ENCODE measurements at regions not wholly inside any gene's neighbourhood (a gene's known extent, or its start where the extent isn't known, plus 50 kb on each side); places are given as distances from the start of the nearest gene placed in this dataset.

DNA sequence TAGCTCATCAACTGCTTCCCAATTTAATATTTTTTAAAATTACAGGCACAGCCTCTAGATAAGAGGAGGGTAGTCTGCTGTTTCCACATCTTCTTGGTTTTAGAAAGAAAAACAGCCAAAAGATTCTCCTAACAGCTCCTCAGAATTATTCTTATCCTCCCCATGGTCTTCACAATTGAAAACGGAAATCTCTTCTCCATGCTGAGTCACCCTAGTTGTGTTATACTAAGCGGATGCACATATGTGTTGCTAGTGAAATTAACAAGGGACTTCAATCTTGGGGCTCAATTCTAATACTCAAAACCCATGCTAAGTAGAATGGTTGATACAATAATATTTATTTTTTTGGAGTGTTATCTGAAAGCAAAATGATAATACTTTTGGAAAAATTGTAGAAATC, 71.9 kb upstream of the NPY start:
- intact Hi-C loops (cut with DNase I) = no loop called here
- H3K4me3 ChIP-seq = no peak overlapping the region
- WGBS = 91% methylated on average over 2 of the region's 2 CpGs
- no peaks in the 10 kb centered on the region for H3K4me1 ChIP-seq (replicated peaks)
- DNase-seq (ENCODE audit: low spot score) = no peak
- no peaks in the 10 kb centered on the region for H3K27me3 ChIP-seq (replicated peaks; ENCODE audit: insufficient read depth)
- H3K36me3 ChIP-seq = no peaks in the 10 kb centered on the region
- H3K9me3 ChIP-seq = no peaks in the 10 kb centered on the region
- TF ChIP-seq, protein P1, sequence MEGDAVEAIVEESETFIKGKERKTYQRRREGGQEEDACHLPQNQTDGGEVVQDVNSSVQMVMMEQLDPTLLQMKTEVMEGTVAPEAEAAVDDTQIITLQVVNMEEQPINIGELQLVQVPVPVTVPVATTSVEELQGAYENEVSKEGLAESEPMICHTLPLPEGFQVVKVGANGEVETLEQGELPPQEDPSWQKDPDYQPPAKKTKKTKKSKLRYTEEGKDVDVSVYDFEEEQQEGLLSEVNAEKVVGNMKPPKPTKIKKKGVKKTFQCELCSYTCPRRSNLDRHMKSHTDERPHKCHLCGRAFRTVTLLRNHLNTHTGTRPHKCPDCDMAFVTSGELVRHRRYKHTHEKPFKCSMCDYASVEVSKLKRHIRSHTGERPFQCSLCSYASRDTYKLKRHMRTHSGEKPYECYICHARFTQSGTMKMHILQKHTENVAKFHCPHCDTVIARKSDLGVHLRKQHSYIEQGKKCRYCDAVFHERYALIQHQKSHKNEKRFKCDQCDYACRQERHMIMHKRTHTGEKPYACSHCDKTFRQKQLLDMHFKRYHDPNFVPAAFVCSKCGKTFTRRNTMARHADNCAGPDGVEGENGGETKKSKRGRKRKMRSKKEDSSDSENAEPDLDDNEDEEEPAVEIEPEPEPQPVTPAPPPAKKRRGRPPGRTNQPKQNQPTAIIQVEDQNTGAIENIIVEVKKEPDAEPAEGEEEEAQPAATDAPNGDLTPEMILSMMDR (IDR thresholded peaks at IDR 0.05) = no peak
- TF ChIP-seq POLR2A (IDR thresholded peaks at IDR 0.05) = no peak
- TF ChIP-seq POLR2AphosphoS5 (IDR thresholded peaks at IDR 0.05) = no peak
- H3K27ac ChIP-seq = no peak overlapping the region

DNA sequence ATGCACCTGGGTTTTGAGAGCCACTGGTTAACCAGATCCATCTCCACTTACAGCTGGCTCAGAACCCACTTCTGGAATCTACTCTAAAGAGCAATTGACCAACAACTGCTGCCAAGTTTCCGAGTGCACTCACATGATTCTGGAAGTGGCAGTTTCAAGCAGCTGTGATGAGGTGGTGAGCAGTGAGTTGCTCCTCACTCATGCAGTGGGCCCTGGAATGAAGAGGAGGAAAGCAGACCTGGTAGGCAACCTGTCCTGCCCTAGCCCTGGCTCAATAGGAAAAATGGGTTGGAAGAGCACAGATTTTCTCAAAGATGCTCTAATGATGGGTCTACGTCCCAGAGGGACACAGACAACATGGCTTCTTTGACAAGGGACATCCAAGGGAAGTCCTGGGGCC, 70.7 kb upstream of the NPY start:
- Histone ChIP-seq H3K9me3 (no peaks in the 10 kb centered on the region), H3K27ac (no peak overlapping the region), H3K27me3 (replicated peaks; ENCODE audit: insufficient read depth) (no peaks in the 10 kb centered on the region), H3K36me3 (no peaks in the 10 kb centered on the region), H3K4me1 (replicated peaks) (no peaks in the 10 kb centered on the region), H3K4me3 (no peak overlapping the region)
- DNase-seq (ENCODE audit: low spot score) = no peak
- 90% methylated on average over 2 of the region's 2 CpGs for WGBS
- TF ChIP-seq POLR2A (IDR thresholded peaks at IDR 0.05) = no peak
- TF ChIP-seq POLR2AphosphoS5 (IDR thresholded peaks at IDR 0.05) = no peak
- intact Hi-C loops (cut with DNase I) = no loop called here

DNA sequence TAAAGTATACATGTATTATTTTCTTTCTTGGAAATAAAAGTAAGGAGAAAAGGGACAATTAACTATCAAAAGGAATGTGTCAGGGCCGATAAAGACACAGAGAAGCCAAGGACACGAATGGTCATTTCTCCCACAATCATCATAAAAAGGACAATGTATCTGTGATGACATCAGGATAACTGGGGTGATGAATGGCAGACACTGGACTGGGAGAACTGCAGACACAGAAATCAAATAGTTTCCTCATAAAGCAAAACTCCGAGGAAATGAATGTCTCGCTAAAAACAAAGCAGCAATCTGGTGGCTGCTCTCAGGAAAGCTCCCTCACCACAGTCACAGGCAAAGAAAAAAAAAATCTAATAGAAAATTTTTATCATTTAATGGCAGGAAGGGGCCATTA, 69.3 kb upstream of the NPY start:
- Histone ChIP-seq H3K36me3 (no peaks in the 10 kb centered on the region), H3K4me3 (no peak overlapping the region), H3K27ac (no peak overlapping the region), H3K27me3 (replicated peaks; ENCODE audit: insufficient read depth) (no peaks in the 10 kb centered on the region), H3K4me1 (replicated peaks) (no peaks in the 10 kb centered on the region), H3K9me3 (no peaks in the 10 kb centered on the region)
- DNase-seq (ENCODE audit: low spot score) = no peak
- WGBS = 36% methylated on average over 4 of the region's 4 CpGs
- intact Hi-C loops (cut with DNase I) = no loop called here
- TF ChIP-seq, protein P1 (IDR thresholded peaks at IDR 0.05) = no peak
- TF ChIP-seq POLR2AphosphoS5 (IDR thresholded peaks at IDR 0.05) (no peak), POLR2A (IDR thresholded peaks at IDR 0.05) (no peak)

DNA sequence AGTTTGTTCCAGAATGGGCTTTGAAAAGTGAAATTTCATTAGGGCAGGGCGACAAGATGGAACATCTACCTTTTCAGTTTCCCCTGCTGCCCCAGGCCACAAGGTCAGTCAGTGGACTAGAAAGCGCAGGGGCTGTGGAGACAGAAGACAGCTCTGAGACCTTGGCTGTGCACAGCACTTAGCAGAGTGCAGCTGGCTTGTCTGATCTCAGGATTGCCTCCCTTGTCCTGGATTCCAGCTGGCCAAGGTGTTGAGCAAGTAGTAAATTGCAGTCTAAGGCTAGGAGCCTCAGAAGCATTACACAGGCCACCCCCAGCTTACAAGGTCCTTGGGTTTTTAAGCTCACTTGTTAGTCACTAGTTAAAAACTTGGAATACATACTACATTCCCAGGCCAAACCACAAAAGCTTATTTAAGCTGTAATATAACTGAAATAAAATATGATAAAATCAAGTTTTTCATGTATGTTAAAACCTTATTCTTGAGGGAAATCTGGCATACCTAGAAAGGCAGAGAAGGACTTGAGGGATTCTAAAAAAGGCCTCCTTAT, 67.3 kb upstream of the NPY start:
- no peak for DNase-seq (ENCODE audit: low spot score)
- TF ChIP-seq, protein P1 (IDR thresholded peaks at IDR 0.05) = no peak
- TF ChIP-seq POLR2A (IDR thresholded peaks at IDR 0.05) (no peak), POLR2AphosphoS5 (IDR thresholded peaks at IDR 0.05) (no peak)
- H3K27me3 ChIP-seq (replicated peaks; ENCODE audit: insufficient read depth) = no peaks in the 10 kb centered on the region
- WGBS = 73% methylated on average over 2 of the region's 2 CpGs
- H3K27ac ChIP-seq = no peak overlapping the region
- H3K36me3 ChIP-seq = no peaks in the 10 kb centered on the region
- no peaks in the 10 kb centered on the region for H3K4me1 ChIP-seq (replicated peaks)
- intact Hi-C loops (cut with DNase I) = no loop called here
- H3K4me3 ChIP-seq = no peak overlapping the region
- no peaks in the 10 kb centered on the region for H3K9me3 ChIP-seq

DNA sequence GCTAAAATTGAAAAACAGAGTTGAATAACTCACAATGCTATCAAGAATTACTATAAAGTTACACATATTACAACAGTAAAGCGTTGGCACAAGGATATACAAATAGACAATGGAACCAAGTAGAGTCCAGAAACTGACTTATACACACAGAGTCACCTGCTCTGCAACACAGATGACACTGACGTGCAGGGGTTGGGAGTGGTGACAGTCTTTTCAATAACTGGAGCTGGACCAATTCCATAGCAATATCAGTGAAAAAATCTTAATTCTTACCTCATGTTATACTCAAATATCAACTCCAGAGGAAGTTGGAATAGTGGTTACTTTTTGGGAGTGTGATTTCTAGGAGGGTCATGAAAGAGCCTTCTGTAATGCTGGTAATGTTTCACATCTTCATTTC, 62.5 kb upstream of the NPY start:
- TF ChIP-seq, protein P1 (IDR thresholded peaks at IDR 0.05) = no peak
- TF ChIP-seq POLR2A (IDR thresholded peaks at IDR 0.05) = no peak
- TF ChIP-seq POLR2AphosphoS5 (IDR thresholded peaks at IDR 0.05) = no peak
- no peaks in the 10 kb centered on the region for H3K4me1 ChIP-seq (replicated peaks)
- H3K36me3 ChIP-seq = no peaks in the 10 kb centered on the region
- intact Hi-C loops (cut with DNase I) = no loop called here
- DNase-seq (ENCODE audit: low spot score) = no peak
- no peak overlapping the region for H3K27ac ChIP-seq
- H3K27me3 ChIP-seq (replicated peaks; ENCODE audit: insufficient read depth) = no peaks in the 10 kb centered on the region
- no peak overlapping the region for H3K4me3 ChIP-seq
- 48% methylated on average over 2 of the region's 2 CpGs for WGBS
- no peaks in the 10 kb centered on the region for H3K9me3 ChIP-seq

All from prostate gland (tissue), 2 donors.